ENCODE measurements at regions not wholly inside any gene's neighbourhood (a gene's known extent, or its start where the extent isn't known, plus 50 kb on each side); places are given as distances from the start of the nearest gene placed in this dataset.
A peak's percentile ranks its signal among the peaks of the same experiment; 100 is the strongest.

- DNase-seq (ENCODE audit: low read depth, low spot score): no peak
- no peaks in the 10 kb centered on the region for H3K79me2 ChIP-seq (ENCODE audit: insufficient read depth, low read length)
- H3K4me2 ChIP-seq (ENCODE audit: low read length): peak overlapping the region; percentile 99
- no peaks in the 10 kb centered on the region for H4K20me1 ChIP-seq (ENCODE audit: insufficient read depth)
- POLR2A ChIA-PET: interaction anchor here (0.8 kb wide), 1 partner anchor 123 kb away, joined by 4 read pairs; the partner anchor contains the start of gene EIF4G2
- peak overlapping the region; percentile 71 for H2AFZ ChIP-seq (ENCODE audit: low read depth, low read length, poor library complexity, severe bottlenecking)
- ATAC-seq: peak; percentile 7
- peaks cover 9 to 39% of the 10 kb centered on the region in 2 experiments for H3K4me1 ChIP-seq (ENCODE audit: control insufficient read depth in 1 of 2, insufficient read depth in 2 of 2, low read length in 2 of 2)
- intact Hi-C loops (cut with micrococcal nuclease): loop anchor here (2.0 to 5.0 kb wide), 5 partner anchors 75 to 1110 kb away; partner anchors contain the start of genes EIF4G2, GALNT18 and ZBED5
- no peaks in the 10 kb centered on the region for H3K9me3 ChIP-seq (ENCODE audit: control insufficient read depth in 1 of 2, insufficient read depth in 1 of 2, low read depth in 1 of 2, low read length in 2 of 2)
- BruUV-seq (replicated peaks): no TSS peak
- no peaks in the 10 kb centered on the region for H3K9me2 ChIP-seq (ENCODE audit: insufficient read depth)
- H3K9ac ChIP-seq (ENCODE audit: low read length): peak overlapping the region; percentile 66
- TF ChIP-seq POLR2A (IDR thresholded peaks at IDR 0.05; ENCODE audit: borderline replicate concordance, extremely low read depth, insufficient read depth, insufficient read length): peak; percentile 44
- TF ChIP-seq ZFX (IDR thresholded peaks at IDR 0.05): no peak
- 0 out of 2 replicates have a peak, but pooled peaks have one; percentile 4 for TF ChIP-seq POLR2AphosphoS5 (IDR thresholded peaks at IDR 0.05; ENCODE audit: low read depth, low read length)
- no peaks in the 10 kb centered on the region for H3K27me3 ChIP-seq (ENCODE audit: insufficient read depth, low read length)
- no peaks in the 10 kb centered on the region for H3K36me3 ChIP-seq (ENCODE audit: control insufficient read depth in 1 of 2, insufficient read depth in 2 of 2, low read length in 2 of 2)
- RAD21 ChIA-PET (ENCODE audit: low non-redundant PET in 1 of 2, low total read pairs in 2 of 2, uncharacterized antibody in 2 of 2, unreplicated experiment in 2 of 2): no interaction called here
- CTCF ChIA-PET: interaction anchor here (0.7 to 1.2 kb wide), 6 partner anchors 79 to 856 kb away, joined by 3 to 7 read pairs (median 4); no protein-coding TSS in a partner anchor
- H3K4me3 ChIP-seq (replicated peaks in 1 of 2; ENCODE audit: low read depth in 1 of 2, low read length in 2 of 2): peak overlapping the region; percentile 53 to 66
- peak overlapping the region; percentile 52 for H3K27ac ChIP-seq (ENCODE audit: low read depth, low read length)
Measured at GRCh38 chr11:10931761-10932670, 74.2 kb upstream of the ZBED5 start.

- Histone ChIP-seq H4K20me1 (ENCODE audit: insufficient read depth) (no peaks in the 10 kb centered on the region), H3K4me2 (ENCODE audit: low read length) (peak overlapping the region; percentile 99), H3K27ac (ENCODE audit: low read depth, low read length) (peak overlapping the region; percentile 52), H3K9me2 (ENCODE audit: insufficient read depth) (no peaks in the 10 kb centered on the region), H3K4me3 (replicated peaks in 1 of 2; ENCODE audit: low read depth in 1 of 2, low read length in 2 of 2) (peak overlapping the region; percentile 53 to 66), H3K4me1 (ENCODE audit: control insufficient read depth in 1 of 2, insufficient read depth in 2 of 2, low read length in 2 of 2) (peaks cover 9 to 39% of the 10 kb centered on the region in 2 experiments), H3K9ac (ENCODE audit: low read length) (peak overlapping the region; percentile 66), H3K27me3 (ENCODE audit: insufficient read depth, low read length) (no peaks in the 10 kb centered on the region), H3K9me3 (ENCODE audit: control insufficient read depth in 1 of 2, insufficient read depth in 1 of 2, low read depth in 1 of 2, low read length in 2 of 2) (no peaks in the 10 kb centered on the region), H3K36me3 (ENCODE audit: control insufficient read depth in 1 of 2, insufficient read depth in 2 of 2, low read length in 2 of 2) (no peaks in the 10 kb centered on the region), H3K79me2 (ENCODE audit: insufficient read depth, low read length) (no peaks in the 10 kb centered on the region), H2AFZ (ENCODE audit: low read depth, low read length, poor library complexity, severe bottlenecking) (peak overlapping the region; percentile 40)
- DNase-seq (ENCODE audit: low read depth, low spot score) (no peak), ATAC-seq (peak; percentile 64)
- CTCF ChIA-PET: interaction anchor here (0.7 to 1.2 kb wide), 5 partner anchors 79 to 856 kb away, joined by 3 to 7 read pairs (median 4); no protein-coding TSS in a partner anchor
- intact Hi-C loops (cut with micrococcal nuclease): loop anchor here (5.0 kb wide), 4 partner anchors 74 to 1111 kb away; partner anchors contain the start of genes EIF4G2, GALNT18 and ZBED5
- no TSS peak for BruUV-seq (replicated peaks)
- TF ChIP-seq POLR2AphosphoS5 (IDR thresholded peaks at IDR 0.05; ENCODE audit: low read depth, low read length) (peak; percentile 56; the same call in 1 of the 2 replicates), ZNF274 (IDR thresholded peaks at IDR 0.05; ENCODE audit: low read depth, low read length) (no peak), ZFX (IDR thresholded peaks at IDR 0.05) (peak; percentile 82), EGR1 (IDR thresholded peaks at IDR 0.05; ENCODE audit: low read depth) (peak; percentile 84), SIN3A (IDR thresholded peaks at IDR 0.05; ENCODE audit: low read depth) (no peak), YY1 (IDR thresholded peaks at IDR 0.05; ENCODE audit: extremely low read depth, insufficient replicate concordance, low read depth, low read length) (peak; percentile 50)
- RAD21 ChIA-PET (ENCODE audit: low non-redundant PET in 1 of 2, low total read pairs in 2 of 2, uncharacterized antibody in 2 of 2, unreplicated experiment in 2 of 2): interaction anchor here in 1 of 2 experiments (0.8 kb wide), 1 partner anchor 122 kb away, joined by 3 read pairs; no protein-coding TSS in a partner anchor
- POLR2A ChIA-PET: interaction anchor here (0.8 kb wide), 1 partner anchor 122 kb away, joined by 4 read pairs; the partner anchor contains the start of gene EIF4G2
Measured at GRCh38 chr11:10930972-10931760, 73.3 kb upstream of the ZBED5 start.

All from HCT116 (cell line).